Retinal pigment epithelial cell (primary cell): ENCODE measurements at regions not wholly inside any gene's neighbourhood (a gene's known extent, or its start where the extent isn't known, plus 50 kb on each side); places are given as distances from the start of the nearest gene placed in this dataset.

Experiments used
- DNase-seq: peaks from one replicate; pipeline ENCODE4 v3.0.0-alpha.2; 2010; ENCODE audit warnings: low read depth
- H3K4me3 ChIP-seq: 2 replicates; pipeline ENCODE4 v1.5.1; 2011; ENCODE audit warnings: mild to moderate bottlenecking, low read length, control low read depth, moderate library complexity
- TF ChIP-seq, protein P1 (sequence below): conservative IDR thresholded peaks from 2 replicates; pipeline ENCODE4 v1.5.1; 2011; ENCODE audit warnings: low read depth, low read length, control low read depth, inconsistent platforms

DNA sequence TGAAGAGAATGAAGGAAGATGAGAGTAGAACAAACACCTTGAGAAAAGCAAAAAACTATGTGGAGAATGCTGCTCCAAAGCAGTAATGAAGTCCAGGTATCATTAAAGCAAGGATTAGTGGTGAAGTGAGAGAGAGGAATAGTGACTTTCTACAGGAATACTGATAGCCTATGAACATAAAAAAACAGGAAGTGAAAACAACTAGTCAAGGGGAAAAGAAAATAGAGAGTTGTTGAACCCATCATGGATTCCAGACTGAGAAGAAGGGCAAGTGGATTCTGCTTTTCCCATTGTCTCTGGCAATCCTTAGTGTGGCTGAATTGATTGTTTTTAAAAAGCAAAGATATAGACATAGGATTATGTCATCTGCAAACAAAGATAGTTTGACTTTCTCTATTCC is 119.9 kb upstream of the LHX8 start:
- no peak overlapping the region for H3K4me3 ChIP-seq
- TF ChIP-seq, protein P1, sequence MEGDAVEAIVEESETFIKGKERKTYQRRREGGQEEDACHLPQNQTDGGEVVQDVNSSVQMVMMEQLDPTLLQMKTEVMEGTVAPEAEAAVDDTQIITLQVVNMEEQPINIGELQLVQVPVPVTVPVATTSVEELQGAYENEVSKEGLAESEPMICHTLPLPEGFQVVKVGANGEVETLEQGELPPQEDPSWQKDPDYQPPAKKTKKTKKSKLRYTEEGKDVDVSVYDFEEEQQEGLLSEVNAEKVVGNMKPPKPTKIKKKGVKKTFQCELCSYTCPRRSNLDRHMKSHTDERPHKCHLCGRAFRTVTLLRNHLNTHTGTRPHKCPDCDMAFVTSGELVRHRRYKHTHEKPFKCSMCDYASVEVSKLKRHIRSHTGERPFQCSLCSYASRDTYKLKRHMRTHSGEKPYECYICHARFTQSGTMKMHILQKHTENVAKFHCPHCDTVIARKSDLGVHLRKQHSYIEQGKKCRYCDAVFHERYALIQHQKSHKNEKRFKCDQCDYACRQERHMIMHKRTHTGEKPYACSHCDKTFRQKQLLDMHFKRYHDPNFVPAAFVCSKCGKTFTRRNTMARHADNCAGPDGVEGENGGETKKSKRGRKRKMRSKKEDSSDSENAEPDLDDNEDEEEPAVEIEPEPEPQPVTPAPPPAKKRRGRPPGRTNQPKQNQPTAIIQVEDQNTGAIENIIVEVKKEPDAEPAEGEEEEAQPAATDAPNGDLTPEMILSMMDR = no peak
- DNase-seq = no peak

GRCh38 chr1:75023005-75023404 is 111.2 kb upstream of the LHX8 start:
- TF ChIP-seq, protein P1 = no peak
- H3K4me3 ChIP-seq = no peak overlapping the region
- no peak for DNase-seq

GRCh38 chr1:75034376-75034775 is 99.8 kb upstream of the LHX8 start:
- H3K4me3 ChIP-seq = no peak overlapping the region
- DNase-seq = no peak
- TF ChIP-seq, protein P1 = no peak

GRCh38 chr1:75035536-75035935 is 98.7 kb upstream of the LHX8 start:
- DNase-seq = no peak

DNA sequence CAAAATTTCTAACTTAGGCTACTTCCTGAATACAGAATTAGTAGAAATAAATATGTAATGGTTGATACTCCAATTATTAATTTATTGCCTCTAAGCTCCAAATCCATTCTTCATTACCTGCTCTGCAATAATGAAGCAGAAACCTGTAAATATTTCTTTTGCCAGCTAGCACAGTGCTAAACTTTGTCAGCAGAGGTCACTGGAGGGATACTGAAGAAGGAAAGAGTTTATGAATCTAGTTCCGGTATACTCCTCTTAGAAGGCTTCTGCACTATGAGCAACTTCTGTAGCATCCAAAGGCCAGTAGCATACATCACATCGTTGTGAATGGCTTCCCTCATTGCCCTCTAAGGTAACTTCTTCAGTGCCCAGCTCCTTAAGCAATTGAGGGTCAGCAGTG is 81.0 kb upstream of the LHX8 start:
- no peak overlapping the region for H3K4me3 ChIP-seq
- TF ChIP-seq, protein P1 = no peak
- no peak for DNase-seq

More at GRCh38 chr1:75035536-75035935, 98.7 kb upstream of the LHX8 start:
- TF ChIP-seq, protein P1 = no peak
- no peak overlapping the region for H3K4me3 ChIP-seq

GRCh38 chr1:75058424-75058823 is 75.8 kb upstream of the LHX8 start:
- no peak for DNase-seq
- TF ChIP-seq, protein P1 = no peak
- H3K4me3 ChIP-seq = no peak overlapping the region

- H3K4me3 ChIP-seq = no peak overlapping the region
- no peak for DNase-seq
- TF ChIP-seq, protein P1 = no peak
These were observed 72.1 kb upstream of the LHX8 start for GRCh38 chr1:75062111-75062510.
